HS-5 (cell line): ENCODE measurements at regions not wholly inside any gene's neighbourhood (a gene's known extent, or its start where the extent isn't known, plus 50 kb on each side); places are given as distances from the start of the nearest gene placed in this dataset.

ENCODE experiments used
- DNase-seq: peaks from one replicate; pipeline ENCODE4 v3.0.0-alpha.2; 2012; ENCODE audit warnings: low read depth

- no peak for DNase-seq
These were observed 319.6 kb downstream of the RRAGC start for GRCh38 chr1:38539931-38540330.

- no peak for DNase-seq
These were observed 320.7 kb downstream of the RRAGC start for GRCh38 chr1:38538834-38539233.

GRCh38 chr1:38536089-38536488 is 323.5 kb downstream of the RRAGC start:
- no peak for DNase-seq

- no peak for DNase-seq
These were observed 325.1 kb downstream of the RRAGC start for GRCh38 chr1:38534473-38534823.

GRCh38 chr1:38533772-38534472 is 325.6 kb downstream of the RRAGC start:
- DNase-seq = no peak

GRCh38 chr1:38530957-38531356 is 328.6 kb downstream of the RRAGC start:
- no peak for DNase-seq

GRCh38 chr1:38529946-38530345 is 329.6 kb downstream of the RRAGC start:
- DNase-seq = no peak

GRCh38 chr1:38529391-38529790 is 330.2 kb downstream of the RRAGC start:
- no peak for DNase-seq

GRCh38 chr1:38528623-38529022 is 330.9 kb downstream of the RRAGC start:
- DNase-seq = no peak

GRCh38 chr1:38527373-38527966 is 332.1 kb downstream of the RRAGC start:
- DNase-seq = no peak

GRCh38 chr1:38526046-38526445 is 333.5 kb downstream of the RRAGC start:
- DNase-seq = no peak

GRCh38 chr1:38525343-38526043 is 334.1 kb downstream of the RRAGC start:
- DNase-seq = no peak

- no peak for DNase-seq
These were observed 335.4 kb downstream of the RRAGC start for GRCh38 chr1:38524025-38524641.

- no peak for DNase-seq
These were observed 336.0 kb downstream of the RRAGC start for GRCh38 chr1:38523568-38523939.

- DNase-seq = no peak
These were observed 336.5 kb downstream of the RRAGC start for GRCh38 chr1:38522915-38523567.

- DNase-seq = no peak
These were observed 343.0 kb downstream of the RRAGC start for GRCh38 chr1:38516560-38516959.

- no peak for DNase-seq
These were observed 346.8 kb downstream of the RRAGC start for GRCh38 chr1:38512789-38513188.

- no peak for DNase-seq
These were observed 347.4 kb downstream of the RRAGC start for GRCh38 chr1:38512024-38512767.

- no peak for DNase-seq
These were observed 351.3 kb downstream of the RRAGC start for GRCh38 chr1:38508232-38508631.

- no peak for DNase-seq
These were observed 352.0 kb downstream of the RRAGC start for GRCh38 chr1:38507563-38507962.

- no peak for DNase-seq
These were observed 353.6 kb downstream of the RRAGC start for GRCh38 chr1:38505944-38506343.

GRCh38 chr1:38502758-38503157 is 356.8 kb downstream of the RRAGC start:
- DNase-seq = no peak
